Fibroblast of lung (primary cell): ENCODE measurements at regions not wholly inside any gene's neighbourhood (a gene's known extent, or its start where the extent isn't known, plus 50 kb on each side); places are given as distances from the start of the nearest gene placed in this dataset.
"Not testable (repeated sequence)": the region's sequence is repeated elsewhere in the genome, so short reads cannot be mapped to it uniquely, and the experiment has no call there.

ENCODE experiments used
- CTCF ChIP-seq, 2 donors: IDR thresholded peaks in 1 of 2; conservative IDR thresholded peaks in 1 of 2; 1 replicate in 1 of 2; 2 replicates in 1 of 2; pipeline ENCODE4 v1.5.1; 2011 to 2012; ENCODE audit warnings: low read length in 2 of 2, control low read depth in 1 of 2, inconsistent platforms in 1 of 2, low read depth in 1 of 2, mild to moderate bottlenecking in 1 of 2
- EZH2 ChIP-seq: IDR thresholded peaks from 2 replicates; pipeline ENCODE4 v1.5.1; 2012; ENCODE audit warnings: low read length, control low read depth, mild to moderate bottlenecking; ENCODE audit errors: missing control alignments

- TF ChIP-seq CTCF (conservative IDR thresholded peaks at IDR 0.05 in 1 of 2, IDR thresholded peaks at IDR 0.05 in 1 of 2; ENCODE audit: low read depth in 1 of 2, low read length in 2 of 2); EZH2: not testable (repeated sequence)
These were observed 63.2 kb upstream of the GPR39 start for GRCh38 chr2:132353380-132353779.
